ENCODE measurements at regions not wholly inside any gene's neighbourhood (a gene's known extent, or its start where the extent isn't known, plus 50 kb on each side); places are given as distances from the start of the nearest gene placed in this dataset.

DNA sequence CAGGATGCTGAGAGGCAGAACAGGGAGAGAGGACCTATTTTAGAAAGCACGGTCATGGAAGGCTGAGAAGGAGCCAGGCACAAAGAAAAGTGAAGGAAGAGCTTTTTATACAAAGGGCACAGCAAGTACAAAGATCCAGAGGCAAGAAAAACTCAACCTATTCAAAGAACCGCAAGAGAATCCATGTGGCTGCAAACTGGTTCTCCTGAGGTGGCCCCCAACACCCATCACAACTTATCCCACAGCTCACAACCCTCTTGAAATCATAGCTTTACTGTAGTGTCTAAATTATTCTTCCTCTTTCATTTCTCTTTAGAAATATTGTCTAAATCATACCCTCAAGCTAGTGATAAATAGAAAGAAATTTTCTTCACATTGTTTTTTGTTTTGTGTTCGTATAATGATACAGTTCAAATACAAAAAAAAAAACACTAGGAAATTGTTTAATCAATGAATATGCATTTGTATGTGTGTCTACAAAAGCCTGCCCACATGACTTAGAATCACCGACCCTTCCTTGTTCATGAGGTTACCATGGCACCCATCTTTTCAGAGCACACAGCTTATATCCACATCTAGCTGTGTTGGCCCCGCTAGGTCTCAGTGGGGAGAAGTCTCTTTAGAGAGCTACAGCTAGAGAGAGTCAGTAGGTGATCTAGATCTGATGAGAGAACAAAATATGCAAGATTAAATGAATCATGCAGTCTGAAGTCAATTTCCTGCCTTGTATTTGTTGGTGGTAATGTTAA, 126.9 kb upstream of the DCLK2 start:
- Histone ChIP-seq H3K79me2 (replicated peaks; ENCODE audit: insufficient read depth) (no peaks in the 10 kb centered on the region), H4K20me1 (replicated peaks; ENCODE audit: insufficient read depth) (no peaks in the 10 kb centered on the region), H3K4me3 (no peak overlapping the region), H3K9me2 (ENCODE audit: insufficient read depth) (peaks cover 11% of the 10 kb centered on the region; the same call in 1 of the 2 replicates), H3K4me1 (ENCODE audit: insufficient read depth) (no peaks in the 10 kb centered on the region), H3K27me3 (ENCODE audit: insufficient read depth) (no peaks in the 10 kb centered on the region), H3K27ac (ENCODE audit: low read depth) (no peak overlapping the region), H3K36me3 (ENCODE audit: insufficient read depth) (no peaks in the 10 kb centered on the region), H3F3A (replicated peaks; ENCODE audit: low read depth) (no peaks in the 10 kb centered on the region), H2AFZ (peak overlapping the region; percentile 43; the same call in 1 of the 2 replicates), H3K4me2 (no peak overlapping the region)
- no peak overlapping the region for H3K27ac Mint-ChIP-seq
- ATAC-seq = no peak
- H3K4me3 Mint-ChIP-seq = no peak overlapping the region
- no peak for DNase-seq (ENCODE audit: low spot score)
- no peaks in the 10 kb centered on the region; the same call in 2 of the 3 replicates for H3K9me3 Mint-ChIP-seq
- H3K27me3 Mint-ChIP-seq (ENCODE audit: insufficient read depth, low read depth, poor library complexity) = no peaks in the 10 kb centered on the region
- no peak for TF ChIP-seq POLR2AphosphoS5 (IDR thresholded peaks at IDR 0.05; ENCODE audit: low read depth)
- TF ChIP-seq REST (IDR thresholded peaks at IDR 0.05; ENCODE audit: unreplicated experiment) = no peak
- TF ChIP-seq CREB1 (CRISPR knock-in tag; IDR thresholded peaks at IDR 0.05; ENCODE audit: low read depth) = no peak
- TF ChIP-seq, protein P1, sequence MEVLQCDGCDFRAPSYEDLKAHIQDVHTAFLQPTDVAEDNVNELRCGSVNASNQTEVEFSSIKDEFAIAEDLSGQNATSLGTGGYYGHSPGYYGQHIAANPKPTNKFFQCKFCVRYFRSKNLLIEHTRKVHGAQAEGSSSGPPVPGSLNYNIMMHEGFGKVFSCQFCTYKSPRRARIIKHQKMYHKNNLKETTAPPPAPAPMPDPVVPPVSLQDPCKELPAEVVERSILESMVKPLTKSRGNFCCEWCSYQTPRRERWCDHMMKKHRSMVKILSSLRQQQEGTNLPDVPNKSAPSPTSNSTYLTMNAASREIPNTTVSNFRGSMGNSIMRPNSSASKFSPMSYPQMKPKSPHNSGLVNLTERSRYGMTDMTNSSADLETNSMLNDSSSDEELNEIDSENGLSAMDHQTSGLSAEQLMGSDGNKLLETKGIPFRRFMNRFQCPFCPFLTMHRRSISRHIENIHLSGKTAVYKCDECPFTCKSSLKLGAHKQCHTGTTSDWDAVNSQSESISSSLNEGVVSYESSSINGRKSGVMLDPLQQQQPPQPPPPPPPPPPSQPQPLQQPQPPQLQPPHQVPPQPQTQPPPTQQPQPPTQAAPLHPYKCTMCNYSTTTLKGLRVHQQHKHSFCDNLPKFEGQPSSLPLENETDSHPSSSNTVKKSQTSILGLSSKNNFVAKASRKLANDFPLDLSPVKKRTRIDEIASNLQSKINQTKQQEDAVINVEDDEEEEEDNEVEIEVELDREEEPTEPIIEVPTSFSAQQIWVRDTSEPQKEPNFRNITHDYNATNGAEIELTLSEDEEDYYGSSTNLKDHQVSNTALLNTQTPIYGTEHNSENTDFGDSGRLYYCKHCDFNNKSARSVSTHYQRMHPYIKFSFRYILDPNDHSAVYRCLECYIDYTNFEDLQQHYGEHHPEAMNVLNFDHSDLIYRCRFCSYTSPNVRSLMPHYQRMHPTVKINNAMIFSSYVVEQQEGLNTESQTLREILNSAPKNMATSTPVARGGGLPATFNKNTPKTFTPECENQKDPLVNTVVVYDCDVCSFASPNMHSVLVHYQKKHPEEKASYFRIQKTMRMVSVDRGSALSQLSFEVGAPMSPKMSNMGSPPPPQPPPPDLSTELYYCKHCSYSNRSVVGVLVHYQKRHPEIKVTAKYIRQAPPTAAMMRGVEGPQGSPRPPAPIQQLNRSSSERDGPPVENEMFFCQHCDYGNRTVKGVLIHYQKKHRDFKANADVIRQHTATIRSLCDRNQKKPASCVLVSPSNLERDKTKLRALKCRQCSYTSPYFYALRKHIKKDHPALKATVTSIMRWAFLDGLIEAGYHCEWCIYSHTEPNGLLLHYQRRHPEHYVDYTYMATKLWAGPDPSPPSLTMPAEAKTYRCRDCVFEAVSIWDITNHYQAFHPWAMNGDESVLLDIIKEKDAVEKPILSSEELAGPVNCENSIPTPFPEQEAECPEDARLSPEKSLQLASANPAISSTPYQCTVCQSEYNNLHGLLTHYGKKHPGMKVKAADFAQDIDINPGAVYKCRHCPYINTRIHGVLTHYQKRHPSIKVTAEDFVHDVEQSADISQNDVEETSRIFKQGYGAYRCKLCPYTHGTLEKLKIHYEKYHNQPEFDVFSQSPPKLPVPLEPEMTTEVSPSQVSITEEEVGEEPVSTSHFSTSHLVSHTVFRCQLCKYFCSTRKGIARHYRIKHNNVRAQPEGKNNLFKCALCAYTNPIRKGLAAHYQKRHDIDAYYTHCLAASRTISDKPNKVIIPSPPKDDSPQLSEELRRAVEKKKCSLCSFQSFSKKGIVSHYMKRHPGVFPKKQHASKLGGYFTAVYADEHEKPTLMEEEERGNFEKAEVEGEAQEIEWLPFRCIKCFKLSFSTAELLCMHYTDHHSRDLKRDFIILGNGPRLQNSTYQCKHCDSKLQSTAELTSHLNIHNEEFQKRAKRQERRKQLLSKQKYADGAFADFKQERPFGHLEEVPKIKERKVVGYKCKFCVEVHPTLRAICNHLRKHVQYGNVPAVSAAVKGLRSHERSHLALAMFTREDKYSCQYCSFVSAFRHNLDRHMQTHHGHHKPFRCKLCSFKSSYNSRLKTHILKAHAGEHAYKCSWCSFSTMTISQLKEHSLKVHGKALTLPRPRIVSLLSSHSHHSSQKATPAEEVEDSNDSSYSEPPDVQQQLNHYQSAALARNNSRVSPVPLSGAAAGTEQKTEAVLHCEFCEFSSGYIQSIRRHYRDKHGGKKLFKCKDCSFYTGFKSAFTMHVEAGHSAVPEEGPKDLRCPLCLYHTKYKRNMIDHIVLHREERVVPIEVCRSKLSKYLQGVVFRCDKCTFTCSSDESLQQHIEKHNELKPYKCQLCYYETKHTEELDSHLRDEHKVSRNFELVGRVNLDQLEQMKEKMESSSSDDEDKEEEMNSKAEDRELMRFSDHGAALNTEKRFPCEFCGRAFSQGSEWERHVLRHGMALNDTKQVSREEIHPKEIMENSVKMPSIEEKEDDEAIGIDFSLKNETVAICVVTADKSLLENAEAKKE (CRISPR knock-in tag; IDR thresholded peaks at IDR 0.05) = no peak
- no peak for TF ChIP-seq ZNF331 (CRISPR knock-in tag; IDR thresholded peaks at IDR 0.05; ENCODE audit: low read depth)
- TF ChIP-seq JUNB (IDR thresholded peaks at IDR 0.05; ENCODE audit: unreplicated experiment) = no peak
- TF ChIP-seq STAT1 (IDR thresholded peaks at IDR 0.05; ENCODE audit: unreplicated experiment) = no peak
- no peak for TF ChIP-seq EZH2 (IDR thresholded peaks at IDR 0.05; ENCODE audit: low read depth, unreplicated experiment)
- no peak for TF ChIP-seq EZH2phosphoT487 (IDR thresholded peaks at IDR 0.05; ENCODE audit: unreplicated experiment)
- TF ChIP-seq CTCF (conservative IDR thresholded peaks at IDR 0.05; ENCODE audit: low read depth in 2 of 2) = no peak
- no peak for TF ChIP-seq ETS1 (IDR thresholded peaks at IDR 0.05)
- TF ChIP-seq ZNF114 (CRISPR knock-in tag; IDR thresholded peaks at IDR 0.05) = no peak
- TF ChIP-seq NANOG (IDR thresholded peaks at IDR 0.05; ENCODE audit: borderline replicate concordance) = no peak
- peaks cover 7% of the 10 kb centered on the region; the same call in 2 of the 3 replicates for H3K4me1 Mint-ChIP-seq
- no peaks in the 10 kb centered on the region for H3K36me3 Mint-ChIP-seq (ENCODE audit: low read depth)
